HG02943 (cell line): ENCODE measurements at regions not wholly inside any gene's neighbourhood (a gene's known extent, or its start where the extent isn't known, plus 50 kb on each side); places are given as distances from the start of the nearest gene placed in this dataset.

Experiments
- ATAC-seq: cut with Tn5 transposase; IDR thresholded peaks from one replicate; pipeline ENCODE4 v1.9.1; 2021; ENCODE audit warnings: mild to moderate bottlenecking, low read depth, moderate library complexity; ENCODE audit not compliant: unreplicated experiment

DNA sequence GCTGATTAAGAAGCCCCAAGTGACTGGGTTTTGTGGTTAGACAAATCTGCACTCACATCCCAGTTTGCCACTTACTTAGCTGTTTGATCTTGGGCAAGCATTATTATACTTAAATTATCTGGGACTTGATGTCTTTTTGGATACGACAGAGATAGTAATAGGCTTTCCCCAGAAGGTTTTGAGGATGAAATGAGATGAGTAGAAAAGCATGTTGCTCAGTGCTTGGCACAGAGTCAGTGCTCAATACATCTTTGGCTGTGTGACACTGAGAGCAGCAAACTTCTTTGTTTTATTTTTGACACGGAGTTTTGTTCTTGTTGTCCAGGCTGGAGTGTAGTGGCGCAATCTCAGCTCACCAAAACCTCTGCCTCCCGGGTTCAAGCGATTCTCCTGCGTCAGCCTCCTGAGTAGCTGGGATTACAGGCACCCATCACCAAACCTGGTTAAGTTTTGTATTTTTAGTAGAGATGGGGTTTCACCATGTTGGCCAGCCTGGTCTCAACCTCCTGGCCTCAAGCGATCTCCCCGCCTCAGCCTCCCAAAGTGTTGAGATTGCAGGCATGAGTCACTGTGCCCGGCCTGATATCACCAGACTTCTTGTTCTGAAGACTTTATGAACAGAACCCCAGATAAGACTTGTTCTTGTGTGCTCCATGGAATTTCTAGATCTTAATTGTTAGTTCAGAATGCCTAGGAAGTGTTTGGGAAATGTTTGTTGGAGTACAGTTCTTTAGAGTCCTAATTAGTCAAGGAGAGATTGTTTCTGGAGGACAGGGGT is 521.2 kb downstream of the SLC4A3 start:
- no peak for ATAC-seq

DNA sequence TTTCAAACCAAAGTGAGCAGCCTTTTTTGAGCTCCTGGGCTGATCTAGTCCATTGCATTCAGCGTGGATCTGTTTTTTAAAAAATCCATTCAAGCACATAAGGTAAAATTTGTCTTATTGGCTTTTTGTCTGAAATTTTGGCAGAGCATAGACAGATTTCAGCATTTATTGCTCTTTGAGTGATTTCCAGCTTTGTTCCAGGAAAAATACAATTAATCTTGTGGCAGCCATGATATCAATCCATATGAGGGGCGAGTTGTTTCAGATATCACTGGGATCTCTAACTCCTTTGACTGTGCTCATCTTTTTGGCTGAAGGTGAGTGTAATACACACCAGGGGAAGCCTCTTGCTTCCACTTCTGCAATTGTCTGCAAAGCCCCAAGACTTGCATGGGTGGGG is 523.9 kb downstream of the SLC4A3 start:
- no peak for ATAC-seq

DNA sequence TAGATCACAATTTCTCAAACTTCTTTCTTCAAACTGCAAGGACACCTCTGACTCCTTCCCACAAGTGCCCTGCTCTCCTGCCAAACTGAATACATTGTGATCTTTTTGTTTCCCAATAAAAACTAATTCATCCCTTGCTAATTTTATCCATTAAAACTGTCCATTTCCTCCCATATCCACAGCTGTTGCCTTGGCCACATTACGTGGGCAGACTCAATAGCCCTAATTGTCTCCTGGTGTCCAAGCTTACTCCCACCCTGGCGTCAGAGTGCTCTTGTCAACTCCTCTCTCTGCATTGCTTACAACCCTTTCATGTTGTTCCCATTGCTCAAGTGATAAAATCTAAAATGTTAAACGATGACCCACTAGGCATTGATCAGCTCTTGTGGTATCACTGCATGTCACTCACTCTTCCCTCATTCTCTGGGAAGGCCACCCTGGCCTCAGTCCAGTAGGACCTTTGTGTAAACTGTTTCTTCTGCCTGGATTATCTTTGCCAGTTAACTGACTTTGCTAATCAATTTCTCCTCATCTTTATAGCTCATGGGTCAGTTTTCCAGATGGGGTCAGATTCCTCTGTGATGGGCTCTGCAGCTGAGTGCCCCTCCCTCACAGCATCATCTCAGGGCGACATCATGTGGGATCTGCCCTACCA is 525.0 kb downstream of the SLC4A3 start:
- no peak for ATAC-seq

DNA sequence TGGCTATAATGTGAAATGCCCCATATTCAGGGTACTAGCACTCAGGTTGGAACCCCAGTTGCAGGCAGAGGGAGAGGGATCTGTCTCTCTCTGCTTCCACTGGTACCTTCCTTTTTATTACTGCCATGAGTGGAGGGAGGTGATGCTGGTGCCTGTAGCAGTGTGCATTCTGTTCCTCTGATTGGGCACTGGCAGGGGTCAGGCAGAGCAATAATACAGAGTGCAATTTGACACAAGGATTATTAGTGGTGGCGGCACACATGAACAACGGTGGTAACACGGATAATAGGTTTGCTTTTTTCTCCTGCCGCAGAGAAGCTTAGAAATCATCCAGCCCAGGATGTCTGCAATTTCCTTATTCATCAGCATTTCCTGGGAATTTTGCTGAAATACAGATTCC is 525.7 kb downstream of the SLC4A3 start:
- ATAC-seq: no peak

DNA sequence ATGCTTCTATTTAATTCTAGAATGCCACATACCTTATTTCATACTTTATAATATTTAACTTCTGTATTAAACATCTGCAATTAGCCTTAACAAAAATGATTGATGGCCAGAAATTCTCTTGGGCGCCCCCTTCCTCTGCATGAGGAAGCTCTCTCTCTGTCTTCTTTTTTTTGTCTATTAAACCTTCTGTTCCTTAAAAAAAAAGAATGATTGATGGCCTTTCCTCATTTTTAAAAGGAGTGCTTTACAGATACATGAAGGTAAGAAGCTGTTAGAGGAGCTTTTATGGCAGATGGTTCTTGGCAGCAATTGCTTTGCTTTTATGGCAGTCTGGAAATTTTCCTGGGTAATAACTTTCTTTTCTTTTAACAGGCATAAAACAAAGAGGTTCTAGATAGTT is 526.9 kb downstream of the SLC4A3 start:
- ATAC-seq: no peak

DNA sequence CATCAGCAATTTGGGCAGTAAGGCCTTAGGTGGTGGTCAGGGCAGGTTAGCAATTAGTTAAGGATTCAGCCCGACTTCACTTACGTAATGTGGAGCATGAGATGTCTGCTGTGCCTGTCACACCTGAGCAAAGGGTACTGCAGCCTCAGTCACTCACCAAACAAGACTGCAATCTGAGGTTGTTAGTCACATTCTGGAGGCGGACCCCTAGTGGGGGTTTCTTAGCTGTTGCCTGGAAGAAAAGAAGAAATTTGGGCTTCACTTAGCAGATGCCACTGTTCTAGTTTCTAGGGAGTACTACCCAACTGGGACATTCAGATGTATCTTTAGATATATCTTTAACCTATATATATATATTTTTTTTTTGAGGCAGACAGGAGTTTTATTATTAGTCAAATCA is 529.9 kb downstream of the SLC4A3 start:
- ATAC-seq: no peak

DNA sequence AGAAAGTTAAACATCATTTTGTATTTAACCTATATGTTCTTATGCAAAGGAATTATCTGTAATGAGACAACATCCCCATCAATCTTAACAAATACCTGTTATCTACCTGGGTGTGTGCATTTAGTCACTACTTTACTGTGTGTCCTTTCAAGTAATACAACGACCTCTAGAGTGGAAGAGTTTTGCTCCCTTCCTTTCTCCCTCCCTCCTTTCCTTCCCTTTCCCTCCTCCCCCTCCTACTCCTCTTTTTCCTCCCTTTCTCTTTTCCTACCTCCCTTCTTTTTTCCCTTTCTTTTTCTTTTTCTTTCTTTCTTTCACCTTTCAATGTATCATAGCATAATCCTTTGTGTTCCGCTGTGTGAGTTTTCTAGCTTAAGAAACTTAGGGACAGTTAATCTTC is 532.3 kb downstream of the SLC4A3 start:
- no peak for ATAC-seq

DNA sequence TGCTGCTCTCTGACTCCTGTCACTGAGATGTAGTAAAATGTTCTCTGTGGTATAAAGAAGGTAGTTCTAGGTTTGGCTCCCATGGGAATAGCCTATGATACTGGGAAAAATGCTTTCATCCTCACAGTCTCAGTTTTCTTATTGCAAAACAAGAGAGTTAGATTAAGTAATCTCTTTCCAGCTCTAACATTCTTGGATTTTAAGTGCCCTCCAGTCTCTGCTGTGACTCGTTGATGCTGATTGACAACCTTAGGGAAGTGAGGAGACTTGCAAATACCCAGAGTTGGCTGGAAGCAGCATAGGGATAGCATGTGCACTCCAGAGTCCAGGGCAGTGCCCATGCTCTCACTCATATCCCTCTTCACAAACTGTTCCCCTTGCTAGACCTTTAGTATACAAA is 534.9 kb downstream of the SLC4A3 start:
- no peak for ATAC-seq

DNA sequence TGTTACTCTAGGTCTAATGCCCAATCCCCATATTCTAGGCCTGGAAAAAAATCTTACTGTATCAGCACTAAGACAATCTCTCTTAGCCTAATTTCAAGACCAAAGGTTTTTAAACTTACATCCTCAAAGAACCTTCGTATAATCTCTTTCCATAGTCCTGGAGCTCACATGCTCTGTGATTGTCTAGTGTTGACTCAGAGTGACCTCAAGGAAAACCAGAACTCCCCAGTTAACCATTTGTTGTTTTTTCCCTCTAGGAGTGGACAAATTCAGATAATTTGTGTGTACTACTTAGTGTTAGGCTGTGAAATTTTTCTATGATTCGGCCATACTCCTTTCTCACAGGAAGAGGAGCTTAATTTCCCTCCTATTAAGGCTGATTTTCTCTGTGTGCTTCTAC is 536.1 kb downstream of the SLC4A3 start:
- ATAC-seq: no peak

DNA sequence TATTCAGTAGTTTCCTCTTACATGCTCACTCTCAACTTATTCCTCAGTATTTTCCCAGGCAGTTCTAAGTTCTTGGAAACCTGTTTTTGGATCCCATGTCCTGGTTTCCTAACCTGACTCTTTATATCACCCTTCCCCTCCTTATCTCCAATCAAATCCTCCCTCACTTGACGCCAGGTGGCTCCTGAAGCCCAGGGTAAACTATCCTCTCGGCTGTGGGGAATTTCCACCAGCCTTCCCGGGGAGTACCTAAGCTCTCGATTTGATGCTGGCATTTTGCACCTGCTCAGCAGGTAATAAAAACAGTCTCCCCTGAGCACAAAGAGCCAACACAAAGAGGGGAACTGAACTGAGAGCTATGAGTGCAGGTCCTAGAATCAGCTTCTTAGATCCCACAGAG is 538.0 kb downstream of the SLC4A3 start:
- ATAC-seq: no peak

DNA sequence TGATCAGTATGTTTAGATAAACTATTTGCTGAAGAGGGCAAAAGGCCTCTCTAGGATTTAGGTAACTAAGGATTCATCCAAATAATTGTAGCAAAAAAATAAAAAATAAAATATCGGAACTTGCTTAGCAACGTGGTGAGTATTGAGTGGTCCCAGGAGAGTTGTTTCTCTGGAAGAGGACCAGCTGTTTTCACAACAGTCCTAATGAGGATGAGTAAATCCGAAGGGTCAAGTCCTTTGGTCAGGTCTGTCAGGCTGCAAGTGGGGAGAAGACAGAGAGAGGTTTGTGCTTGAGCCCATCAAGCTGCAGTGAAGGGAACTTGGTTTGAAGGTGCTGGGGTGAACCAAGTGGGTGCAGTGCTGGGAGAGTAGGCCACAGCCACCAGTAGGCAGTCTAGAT is 539.2 kb downstream of the SLC4A3 start:
- ATAC-seq: no peak

DNA sequence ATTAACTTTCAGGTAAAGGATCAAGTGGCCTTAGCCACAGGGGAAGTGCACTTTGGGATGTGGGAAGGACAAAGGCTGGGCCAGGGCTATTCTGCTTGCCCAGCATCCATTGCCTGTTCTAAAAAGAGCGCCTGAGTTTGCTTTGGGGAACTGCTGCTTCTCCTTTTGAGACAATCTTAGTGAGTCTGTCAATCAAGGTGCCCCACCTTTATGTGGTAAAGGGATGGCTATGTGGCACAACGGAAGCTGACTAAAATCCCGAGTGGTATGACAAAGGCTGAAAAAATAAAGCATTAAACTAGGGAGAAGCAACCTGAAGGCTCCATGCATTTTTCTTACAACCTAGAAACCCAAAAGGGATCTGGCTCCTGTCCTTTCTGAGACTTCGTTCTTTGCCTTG is 540.5 kb downstream of the SLC4A3 start:
- ATAC-seq: no peak

DNA sequence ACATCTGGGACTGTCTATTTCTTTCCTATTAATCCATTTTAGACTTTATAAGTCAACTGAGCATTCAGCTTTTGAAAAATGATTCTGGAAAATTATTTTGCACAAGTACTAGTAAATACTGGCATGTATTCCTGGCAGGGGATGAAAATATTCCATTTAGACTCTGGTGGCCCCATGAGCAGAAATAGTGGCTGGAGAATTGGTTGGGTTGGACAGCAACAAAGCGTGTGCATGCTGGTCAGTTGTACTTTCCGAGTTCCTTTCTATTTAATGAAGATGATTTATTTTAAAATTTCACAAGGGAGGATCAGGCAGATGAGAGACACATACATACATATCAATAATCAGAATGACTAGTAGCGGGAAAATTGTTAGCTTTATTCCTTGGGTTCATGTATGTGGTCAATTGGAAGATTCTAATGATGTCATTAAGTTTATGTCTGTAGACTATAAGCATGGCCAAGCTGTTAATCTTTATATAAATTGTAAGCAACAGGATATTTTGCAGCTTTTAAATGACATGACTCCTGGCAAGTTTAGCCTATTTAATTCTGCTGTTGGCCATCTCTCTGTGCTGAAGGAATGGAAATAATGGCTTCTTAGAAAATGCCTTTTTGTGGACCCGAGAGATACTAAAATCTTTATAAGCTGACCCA is 541.6 kb downstream of the SLC4A3 start:
- no peak for ATAC-seq

DNA sequence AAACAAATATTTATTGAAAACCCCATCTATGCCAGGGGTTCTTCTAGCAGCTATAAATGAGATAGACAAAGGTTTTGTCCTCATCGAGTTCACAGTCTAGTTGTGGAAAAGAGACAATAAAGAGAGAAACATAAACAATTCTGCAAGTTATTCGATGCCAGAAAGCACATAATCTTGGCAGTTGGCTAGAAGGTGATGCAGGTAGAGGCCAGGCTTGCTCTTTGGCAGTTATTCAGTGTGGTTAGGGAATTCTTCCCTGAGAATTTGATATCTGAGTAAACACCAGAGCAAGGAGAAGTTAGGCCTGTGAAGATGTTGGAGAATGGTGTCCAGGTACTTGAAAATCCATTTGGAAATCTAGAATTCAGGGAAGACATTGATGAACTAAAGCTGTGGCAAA is 547.4 kb downstream of the SLC4A3 start:
- no peak for ATAC-seq

DNA sequence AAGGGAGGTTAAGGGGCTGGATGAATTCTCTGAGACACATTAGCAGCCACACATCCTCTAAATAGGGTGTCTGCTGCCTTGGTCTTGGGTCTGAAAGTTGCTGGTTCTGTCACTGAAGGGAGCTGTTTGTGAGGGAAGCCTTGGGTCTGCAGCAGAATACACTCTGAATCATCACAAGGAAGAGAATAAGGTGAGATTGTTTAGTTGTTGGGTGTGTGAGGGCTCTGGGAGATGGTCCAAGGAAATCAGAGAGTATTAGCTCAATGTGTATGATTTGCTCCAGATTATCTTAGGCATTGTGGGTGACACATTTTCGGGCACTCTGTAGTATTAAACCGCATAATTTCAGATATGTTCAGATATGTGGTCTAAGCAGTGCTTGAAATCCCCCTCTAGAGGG is 548.5 kb downstream of the SLC4A3 start:
- no peak for ATAC-seq

DNA sequence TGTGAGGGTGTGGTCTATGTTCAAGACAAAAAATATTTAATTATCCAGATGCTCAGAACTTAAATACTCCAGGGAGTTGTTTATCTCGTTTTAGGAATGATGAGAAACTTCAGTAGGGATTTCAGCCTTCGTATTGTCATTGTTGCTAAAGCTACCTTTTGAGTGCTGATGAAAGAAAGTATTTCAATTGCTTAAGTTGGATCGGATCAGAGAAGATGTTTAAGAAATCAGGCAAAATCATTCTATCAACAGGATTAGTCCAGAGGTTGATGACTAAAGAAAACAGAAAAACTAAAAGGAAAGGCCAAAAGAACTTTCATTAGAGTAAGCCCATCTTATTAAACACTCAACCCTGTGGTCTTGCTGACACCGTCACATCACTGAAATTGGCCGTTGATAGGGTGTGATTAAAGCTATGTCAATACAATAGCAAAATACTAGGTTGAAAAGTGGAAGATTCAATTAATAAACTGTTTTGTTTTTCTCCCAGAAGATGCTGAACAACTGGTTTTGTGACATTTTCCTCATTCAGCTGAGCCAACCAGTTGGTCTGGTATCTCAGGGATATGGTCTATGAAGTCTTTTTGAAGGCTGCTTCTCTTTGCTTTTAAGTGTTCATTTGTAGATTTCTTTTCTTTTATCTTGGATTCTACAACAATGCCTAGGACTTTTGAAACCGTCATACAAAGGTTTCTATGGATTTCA is 551.7 kb downstream of the SLC4A3 start:
- ATAC-seq: no peak

DNA sequence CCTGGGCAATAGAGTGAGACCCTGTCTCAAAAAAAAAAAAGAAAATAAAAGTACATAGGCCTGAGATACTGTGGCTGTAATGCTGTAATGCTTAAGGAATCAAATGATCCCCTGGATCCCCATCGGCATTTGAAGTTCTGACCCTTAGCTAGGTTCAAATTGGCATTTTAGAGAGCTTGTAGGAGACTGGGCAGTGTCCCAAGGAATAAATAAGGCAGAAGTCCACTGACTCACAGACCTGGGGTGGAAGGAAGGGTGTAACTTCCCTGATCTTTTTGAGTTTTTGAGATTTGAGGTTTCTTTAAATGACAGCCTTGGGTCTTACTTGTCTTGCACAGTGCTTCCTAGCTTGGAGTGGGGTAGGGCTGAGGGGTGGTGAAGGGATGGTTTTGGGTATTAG is 553.7 kb downstream of the SLC4A3 start:
- no peak for ATAC-seq

DNA sequence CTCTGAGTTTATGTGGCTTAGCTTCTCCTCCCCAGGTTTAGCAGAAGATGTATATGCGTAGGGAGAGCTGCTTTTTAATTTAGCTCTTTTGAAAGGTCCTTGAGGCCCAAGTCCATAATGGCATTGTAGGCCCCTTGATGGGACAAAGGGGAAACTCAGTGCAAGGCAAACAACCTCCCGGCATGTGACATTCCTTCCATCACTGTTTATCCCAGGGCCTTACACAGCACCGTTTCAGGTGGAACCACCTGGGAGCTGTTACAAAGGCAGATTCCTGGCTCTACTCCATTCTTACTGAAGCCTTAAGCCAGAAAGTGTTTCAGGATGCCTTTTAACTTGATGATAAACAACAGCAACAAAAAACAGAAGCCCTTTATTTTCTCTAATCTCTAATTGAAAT is 555.4 kb downstream of the SLC4A3 start:
- ATAC-seq: no peak

DNA sequence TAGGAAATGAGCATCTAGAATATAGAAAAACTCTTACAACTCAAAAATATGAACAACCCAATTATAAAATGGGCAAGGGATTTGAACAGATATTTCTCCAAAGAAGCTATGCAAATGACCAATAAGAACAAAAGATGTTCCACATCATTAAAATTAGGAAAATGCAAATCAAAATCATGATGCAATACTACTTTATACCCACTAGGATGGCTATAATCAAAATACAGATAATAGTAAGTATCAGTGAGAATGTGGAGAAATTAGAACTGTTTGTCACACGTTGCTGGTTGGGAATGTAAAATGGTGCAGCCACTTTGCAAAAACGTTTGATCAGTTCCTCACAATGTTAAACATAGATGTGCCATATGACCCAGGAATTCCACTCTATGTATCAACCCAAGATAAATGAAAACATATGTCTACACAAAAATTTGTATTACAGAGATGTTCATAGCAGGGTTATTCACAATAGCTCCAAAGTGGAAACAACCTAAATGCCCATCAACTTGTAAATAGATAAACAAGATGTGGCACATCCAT is 558.4 kb downstream of the SLC4A3 start:
- no peak for ATAC-seq

DNA sequence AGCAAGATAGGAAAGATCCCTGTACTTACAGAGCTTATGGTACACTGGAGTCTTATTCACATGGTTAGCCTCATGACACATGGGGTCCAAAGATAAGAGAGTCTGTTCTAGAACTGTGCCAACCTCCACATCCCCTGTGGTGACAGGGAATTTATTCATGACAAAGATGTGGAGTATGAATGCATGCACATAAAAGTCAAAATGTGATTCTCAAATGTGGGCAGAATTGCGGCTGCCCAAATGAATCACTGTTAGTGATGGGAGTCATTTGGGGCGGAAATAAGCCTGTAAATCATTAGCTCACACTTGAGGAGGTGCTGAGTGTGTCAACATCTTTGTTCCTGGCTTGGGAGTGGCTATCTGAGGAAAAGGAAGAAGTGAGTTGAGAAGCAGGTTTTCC is 560.6 kb downstream of the SLC4A3 start:
- no peak for ATAC-seq

DNA sequence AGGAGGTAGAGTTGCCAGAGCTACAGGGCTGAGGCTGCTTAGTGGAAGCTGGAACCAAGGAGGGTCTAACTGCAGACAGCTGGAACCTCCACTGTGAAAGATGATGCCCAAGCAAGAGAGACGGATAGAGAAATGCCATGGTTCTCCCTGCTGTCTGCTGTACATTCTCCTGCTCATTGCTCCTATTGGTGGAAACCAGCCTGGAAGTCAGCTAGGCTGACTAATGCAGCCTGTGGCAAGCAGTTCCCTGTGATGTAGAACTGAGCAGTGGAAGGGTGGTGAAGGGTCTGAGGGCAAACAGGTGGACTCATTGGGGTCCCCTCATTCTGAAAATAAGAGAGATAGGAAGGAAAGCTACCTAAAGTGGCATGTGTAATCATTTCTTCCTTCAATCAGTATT is 563.6 kb downstream of the SLC4A3 start:
- ATAC-seq: no peak
